Right ventricle myocardium inferior (tissue), 1 donor: ENCODE measurements at regions not wholly inside any gene's neighbourhood (a gene's known extent, or its start where the extent isn't known, plus 50 kb on each side); places are given as distances from the start of the nearest gene placed in this dataset.
A peak's percentile ranks its signal among the peaks of the same experiment; 100 is the strongest.

Experiments
- ATAC-seq: fragments of 200-7000 bp; cut with Tn5 transposase; one replicate; pipeline ENCODE4 v1.9.1; 2020; ENCODE audit warnings: mild to moderate bottlenecking, moderate library complexity
- DNase-seq: peaks from one replicate; pipeline ENCODE4 v3.0.0; 2021; ENCODE audit errors: missing footprints
- intact Hi-C: fragments of 100-400 bp; cut with DNase I; formaldehyde crosslinking; loops from one replicate; pipeline ENCODE4 v1.11.0; 2022
- donor health status: DM: no; HTN: yes; CAD: no; lungs with severe emphysema.

DNA sequence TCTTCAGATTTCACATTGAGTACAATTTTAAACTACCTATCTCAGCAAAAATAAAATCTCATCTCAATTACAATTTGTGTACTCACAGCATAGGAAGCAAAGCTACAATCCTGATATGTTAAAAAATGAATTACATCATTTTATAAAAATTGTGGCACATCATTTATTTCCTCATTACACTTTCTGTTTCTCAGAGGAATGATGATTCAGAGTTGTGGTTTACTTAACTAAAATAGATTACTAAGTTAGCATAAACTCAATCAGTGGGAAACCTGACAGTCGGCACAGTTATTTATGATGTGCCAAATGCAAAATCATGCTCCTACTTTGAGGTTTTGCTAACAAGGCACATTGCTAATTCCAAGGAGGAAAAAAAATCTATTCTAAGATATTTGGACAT is 325.0 kb downstream of the FBXO8 start:
- ATAC-seq (no peak), DNase-seq (no peak)
- intact Hi-C loops: no loop called here

DNA sequence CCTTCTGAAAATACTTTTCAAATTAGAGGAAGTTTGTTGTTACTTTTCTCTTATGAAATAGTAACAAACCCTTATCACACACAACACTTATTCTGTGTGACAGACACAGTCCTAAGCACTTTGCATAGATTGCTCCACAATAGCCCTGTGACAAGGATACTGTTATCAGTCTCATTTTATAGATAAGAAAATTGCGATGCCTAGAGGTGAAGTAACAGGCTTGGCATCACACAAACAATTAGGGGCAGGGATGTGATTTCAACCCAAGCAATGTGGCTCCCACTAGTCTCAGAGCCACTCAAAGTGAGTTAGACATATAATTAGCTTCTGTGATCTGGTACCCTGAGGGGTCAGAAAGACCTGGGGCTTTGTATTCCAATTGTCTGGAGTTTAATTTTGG is 339.9 kb downstream of the FBXO8 start:
- no peak for DNase-seq
- intact Hi-C loops: no loop called here
- ATAC-seq: no peak

GRCh38 chr4:173940146-173940545 is 343.3 kb downstream of the FBXO8 start:
- intact Hi-C loops: no loop called here
- ATAC-seq: no peak
- DNase-seq: no peak

GRCh38 chr4:173937631-173938270 is 345.7 kb downstream of the FBXO8 start:
- intact Hi-C loops: no loop called here
- DNase-seq (no peak), ATAC-seq (no peak)

DNA sequence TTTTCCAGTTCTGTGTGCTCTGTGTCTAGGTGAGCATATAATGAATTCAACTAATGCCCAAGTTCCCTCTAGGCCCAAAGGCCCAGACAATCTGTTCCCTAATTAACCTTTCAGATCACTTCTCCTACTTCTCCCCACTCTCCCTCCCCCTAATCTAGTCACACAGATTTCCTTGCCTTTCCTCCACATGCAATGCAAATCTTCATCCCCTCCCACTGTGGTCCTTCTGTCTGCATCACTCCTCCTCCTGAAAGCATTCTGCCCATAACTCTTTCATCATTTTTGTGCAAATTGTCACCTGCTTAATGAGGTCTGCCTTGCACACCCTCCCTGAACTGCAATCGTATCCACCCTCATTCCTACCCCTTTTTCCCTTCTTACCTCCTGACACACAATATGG is 346.6 kb downstream of the FBXO8 start:
- intact Hi-C loops: no loop called here
- no peak for ATAC-seq

DNA sequence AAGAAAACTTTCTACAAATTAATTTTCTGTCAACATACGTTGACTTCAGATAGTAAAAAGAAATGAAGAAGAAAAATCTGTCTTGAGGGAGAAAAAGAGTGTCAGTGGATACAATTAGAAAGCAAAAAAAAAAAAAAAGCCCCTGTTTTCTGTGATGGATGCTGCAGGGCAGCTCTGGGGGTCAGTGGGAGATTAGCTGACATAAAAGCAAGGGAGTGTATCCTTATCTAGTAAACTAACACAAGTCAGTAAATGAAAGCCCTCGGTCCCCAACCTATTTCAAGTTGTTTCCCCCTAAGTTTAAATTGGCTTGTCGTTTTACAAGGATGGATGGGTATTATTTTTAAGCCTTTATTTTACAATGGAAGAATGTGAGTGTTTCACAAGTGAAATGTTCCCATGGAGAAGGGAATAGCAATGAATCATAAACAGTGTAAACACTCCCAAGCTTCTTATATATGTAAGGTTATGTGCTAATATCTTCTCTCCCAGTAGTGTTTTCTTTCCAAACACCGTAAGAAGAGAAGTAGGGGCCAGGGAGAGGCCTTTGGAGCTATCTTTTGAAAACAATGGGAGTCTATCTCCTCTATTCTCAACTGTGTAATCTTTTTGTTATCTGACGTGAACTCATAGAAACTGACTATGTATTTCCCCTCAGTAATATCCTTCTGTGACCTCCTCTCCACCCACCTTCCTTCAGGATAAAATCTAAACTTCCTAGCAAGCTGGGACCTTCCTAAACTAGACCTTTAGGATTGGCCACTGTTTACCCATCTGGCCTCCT is 347.7 kb downstream of the FBXO8 start:
- ATAC-seq: no peak
- intact Hi-C loops: no loop called here
- no peak for DNase-seq

More for the DNA sequence above, 346.6 kb downstream of the FBXO8 start:
- DNase-seq: no peak

- intact Hi-C loops: no loop called here
- no peak for DNase-seq
- ATAC-seq: no peak
These were observed 348.4 kb downstream of the FBXO8 start for GRCh38 chr4:173934933-173935620.

DNA sequence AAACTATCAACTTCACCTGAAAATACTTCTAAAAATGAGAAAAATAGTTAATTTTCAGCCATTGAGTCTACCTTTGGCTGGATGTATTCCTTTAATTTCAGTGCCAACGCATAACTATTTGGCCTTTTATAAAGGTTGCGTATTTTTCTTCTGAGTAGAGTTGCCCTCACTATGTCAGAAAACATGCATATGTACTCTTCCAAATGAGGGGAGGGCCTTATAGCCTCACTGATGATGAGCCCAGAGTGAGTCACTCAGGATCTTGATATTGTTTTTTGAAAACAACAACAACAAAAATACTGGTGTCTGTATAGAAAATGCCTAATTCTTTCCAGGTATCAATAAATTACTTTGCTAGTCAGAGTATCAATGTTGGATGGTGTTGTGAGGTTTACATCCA is 349.3 kb downstream of the FBXO8 start:
- intact Hi-C loops: no loop called here
- DNase-seq (no peak), ATAC-seq (no peak)

DNA sequence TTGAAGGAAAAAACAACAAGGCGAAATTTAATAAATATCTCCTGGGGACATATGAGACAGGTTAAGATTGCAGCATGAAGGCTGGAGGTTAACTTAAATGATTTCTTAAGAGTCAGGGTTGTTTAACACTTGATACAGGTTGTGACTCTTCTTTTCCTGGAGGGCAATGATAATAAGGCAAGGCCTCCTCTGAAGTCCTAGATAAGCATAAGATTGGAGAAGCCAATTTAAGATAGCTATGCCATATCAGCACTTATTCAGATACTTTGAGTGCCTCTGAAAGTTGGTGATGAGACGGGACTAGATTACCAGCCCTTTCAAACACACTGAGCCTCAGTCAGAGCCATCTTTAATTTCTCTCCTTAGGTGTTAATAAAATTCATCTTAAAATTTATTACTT is 350.8 kb downstream of the FBXO8 start:
- ATAC-seq (no peak), DNase-seq (no peak)
- intact Hi-C loops: no loop called here

DNA sequence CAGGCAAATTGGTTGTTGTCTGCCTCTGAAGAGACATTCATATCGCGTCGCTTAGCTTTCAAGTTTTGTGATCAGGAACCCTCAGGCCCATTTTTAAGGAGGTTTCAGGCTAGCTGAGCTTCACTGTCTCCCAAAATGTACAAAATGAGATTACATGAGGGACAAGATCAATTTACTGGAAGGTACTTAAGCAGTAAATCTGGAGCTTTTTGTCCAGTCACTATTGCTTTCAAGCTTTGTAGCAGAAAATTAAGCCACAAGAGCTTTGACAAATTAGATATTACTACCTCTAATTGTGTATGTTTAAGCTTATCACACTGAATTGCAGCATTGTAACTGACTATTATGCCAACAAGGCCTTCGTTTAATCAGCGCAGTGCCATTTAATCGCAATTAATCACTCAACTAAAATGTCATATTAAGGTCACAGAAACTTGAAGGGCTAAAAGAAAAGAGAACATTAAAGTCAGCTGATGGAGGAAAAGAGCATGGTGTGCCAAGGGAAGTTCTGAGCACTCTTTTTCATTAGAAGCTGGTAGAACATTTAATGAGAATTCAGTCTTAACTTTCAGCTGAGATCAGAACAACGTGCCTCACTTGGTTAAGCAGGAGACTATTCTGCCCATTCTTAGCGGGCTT is 353.0 kb downstream of the FBXO8 start:
- no peak for DNase-seq
- ATAC-seq: no peak
- intact Hi-C loops: no loop called here

GRCh38 chr4:173929921-173930320 is 353.5 kb downstream of the FBXO8 start:
- DNase-seq (no peak), ATAC-seq (no peak)
- intact Hi-C loops: no loop called here

DNA sequence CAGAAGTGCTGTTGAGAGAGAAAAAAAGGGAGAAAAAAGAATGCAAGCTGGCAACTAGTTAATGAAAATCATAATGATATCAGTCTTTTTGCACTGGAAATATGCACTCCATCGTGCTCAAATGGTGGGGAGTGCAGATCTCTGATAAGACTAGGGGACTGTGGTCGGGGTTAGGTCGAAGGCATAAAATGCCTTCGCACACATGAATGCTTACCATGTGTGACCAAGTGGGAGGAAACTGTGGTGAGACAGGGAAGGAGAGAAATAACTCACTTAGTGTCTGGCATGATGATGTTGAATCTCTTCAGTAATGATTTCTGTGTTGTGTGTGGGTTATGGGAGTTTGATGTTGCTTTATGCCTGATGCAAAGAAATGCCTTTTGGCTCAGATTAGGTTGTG is 358.9 kb downstream of the FBXO8 start:
- DNase-seq (no peak), ATAC-seq (no peak)
- intact Hi-C loops: no loop called here

DNA sequence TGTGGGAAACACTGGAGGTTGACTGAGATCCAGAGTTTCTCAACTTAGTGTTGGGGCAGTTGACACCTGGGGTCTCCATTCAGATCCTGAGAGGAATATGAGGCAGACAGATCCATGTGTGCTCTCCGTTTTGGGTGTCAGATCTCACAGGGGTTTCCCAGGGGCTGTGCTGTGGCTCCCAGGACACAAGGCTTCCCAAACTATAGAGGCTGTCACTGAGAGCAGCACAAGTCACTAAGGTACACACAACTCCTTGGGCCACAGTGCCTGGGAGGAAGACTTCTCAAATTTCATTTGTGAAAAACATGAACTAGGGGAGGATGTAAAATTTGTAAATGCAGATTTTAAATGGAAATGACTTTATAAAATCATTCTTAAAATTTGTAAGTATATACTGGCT is 363.6 kb downstream of the FBXO8 start:
- DNase-seq (no peak), ATAC-seq (no peak)
- intact Hi-C loops: no loop called here

DNA sequence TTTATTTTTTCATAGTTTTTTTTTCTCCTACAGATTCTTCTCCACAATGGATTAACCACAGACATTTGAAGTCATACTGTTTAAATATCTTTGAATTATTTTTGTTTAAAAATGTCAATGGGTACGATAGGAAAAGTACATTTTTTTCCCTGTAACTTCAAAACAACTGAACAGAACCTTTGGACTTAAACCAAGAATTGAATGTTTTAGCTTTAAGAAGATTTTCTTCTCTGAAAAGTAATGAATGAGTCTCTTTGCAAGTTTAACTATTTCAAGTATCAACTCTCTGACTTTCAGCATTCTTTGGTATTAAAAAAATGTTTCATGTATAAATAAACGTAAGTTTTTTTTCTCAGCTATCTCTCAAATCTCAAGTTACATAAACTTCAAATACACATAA is 364.3 kb downstream of the FBXO8 start:
- intact Hi-C loops: no loop called here
- no peak for DNase-seq
- ATAC-seq: no peak

DNA sequence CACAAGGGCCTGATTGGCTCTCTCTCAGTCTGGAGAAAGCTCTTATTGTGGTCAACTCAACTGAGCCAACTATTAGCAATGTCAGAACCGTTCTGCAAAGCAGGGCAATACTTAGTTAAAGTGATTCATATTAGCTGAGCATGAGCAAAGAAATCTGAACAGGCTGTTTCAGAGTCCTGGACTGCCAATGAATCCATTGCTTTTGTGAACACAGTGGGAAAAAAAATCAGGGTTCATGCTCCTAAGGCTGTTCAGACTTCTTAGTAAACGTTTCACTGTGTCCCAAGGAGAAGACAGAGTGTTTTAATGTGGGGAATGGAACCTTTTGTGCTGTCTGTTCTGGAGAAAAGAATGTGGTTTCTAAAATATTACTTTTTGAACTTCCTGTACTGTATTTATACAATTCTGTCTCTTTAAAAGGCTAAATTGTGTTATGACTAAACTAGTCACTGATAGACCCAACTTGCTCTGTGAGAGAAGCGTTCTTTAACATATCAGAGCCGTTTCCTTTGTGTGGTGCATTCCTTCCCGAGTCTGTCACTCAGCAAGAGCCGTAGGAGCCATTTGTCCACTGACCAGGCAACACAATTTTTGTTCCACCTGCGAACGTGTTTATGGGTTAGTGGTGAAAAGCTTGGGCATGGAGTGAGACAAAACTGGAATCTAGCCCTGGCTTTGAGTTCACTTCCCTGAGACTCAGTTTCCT is 366.1 kb downstream of the FBXO8 start:
- ATAC-seq (peak; percentile 46), DNase-seq (no peak)
- intact Hi-C loops: no loop called here

DNA sequence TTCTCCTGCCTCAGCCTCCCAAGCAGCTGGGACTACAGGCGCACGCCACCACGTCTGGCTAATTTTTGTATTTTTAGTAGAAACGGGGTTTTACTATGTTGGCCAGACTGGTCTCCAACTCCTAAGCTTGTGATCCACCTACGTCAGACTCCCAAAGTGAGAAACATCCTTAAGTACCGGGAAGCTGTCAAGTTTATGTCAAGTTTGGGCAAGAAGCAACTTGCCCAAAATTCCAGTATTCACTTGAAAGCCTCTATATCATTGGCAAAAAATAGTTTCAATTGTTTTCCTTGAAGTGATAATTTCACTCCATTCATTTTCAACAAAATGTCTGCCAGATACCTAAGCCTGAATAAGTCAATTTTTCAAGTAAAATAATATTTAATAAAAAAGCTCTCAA is 370.0 kb downstream of the FBXO8 start:
- intact Hi-C loops: no loop called here
- ATAC-seq (no peak), DNase-seq (no peak)

DNA sequence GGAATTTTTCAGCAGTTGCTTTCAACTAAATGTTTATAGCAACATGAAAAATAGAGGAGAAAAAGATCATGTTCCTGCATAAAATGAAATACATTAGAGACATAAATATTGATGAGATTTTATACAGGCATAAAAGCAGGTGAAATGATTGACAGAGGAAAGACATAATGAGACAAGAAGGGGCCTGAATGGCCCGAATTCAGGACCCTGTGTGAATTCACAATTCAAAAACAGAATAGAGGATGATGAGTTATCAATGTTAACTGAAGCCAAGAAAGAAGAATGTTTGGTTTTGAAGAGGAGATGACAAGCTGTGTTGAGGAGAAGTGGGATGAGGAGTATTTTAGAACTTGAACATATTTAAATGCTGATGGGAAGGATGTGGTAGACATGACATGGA is 371.1 kb downstream of the FBXO8 start:
- intact Hi-C loops: no loop called here
- ATAC-seq: no peak
- no peak for DNase-seq

- ATAC-seq (no peak), DNase-seq (no peak)
- intact Hi-C loops: no loop called here
These were observed 372.6 kb downstream of the FBXO8 start for GRCh38 chr4:173910891-173911290.

- ATAC-seq (no peak), DNase-seq (no peak)
- intact Hi-C loops: no loop called here
These were observed 374.2 kb downstream of the FBXO8 start for GRCh38 chr4:173909294-173909693.
